Hepatocyte (in vitro differentiated cells): ENCODE measurements at regions not wholly inside any gene's neighbourhood (a gene's known extent, or its start where the extent isn't known, plus 50 kb on each side); places are given as distances from the start of the nearest gene placed in this dataset.

Experiments used
- DNase-seq: peaks from one replicate; pipeline ENCODE4 v3.0.0-alpha.2; 2016; ENCODE audit warnings: low spot score
- H2AFZ ChIP-seq: fragments of 200-600 bp; sonication (generic); 2 replicates; pipeline ENCODE4 v1.6.0; 2016; ENCODE audit warnings: antibody characterized with exemption, mild to moderate bottlenecking
- H3K27ac ChIP-seq: fragments of 200-600 bp; sonication (generic); 2 replicates; pipeline ENCODE4 v1.5.1; 2016; ENCODE audit warnings: mild to moderate bottlenecking
- H3K27me3 ChIP-seq: fragments of 200-600 bp; sonication (generic); 2 replicates; pipeline ENCODE4 v1.6.1; 2016
- H3K36me3 ChIP-seq: fragments of 200-600 bp; sonication (generic); replicated peaks from 2 replicates; pipeline ENCODE4 v1.5.1; 2016; ENCODE audit warnings: low read depth; ENCODE audit not compliant: insufficient read depth
- H3K4me1 ChIP-seq: fragments of 200-600 bp; sonication (generic); 2 replicates; pipeline ENCODE4 v1.5.1; 2016; ENCODE audit warnings: mild to moderate bottlenecking, moderate library complexity; ENCODE audit not compliant: insufficient read depth
- H3K4me2 ChIP-seq: fragments of 200-600 bp; sonication (generic); 2 replicates; pipeline ENCODE4 v1.6.0; 2016
- H3K4me3 ChIP-seq: fragments of 200-600 bp; sonication (generic); 2 replicates; pipeline ENCODE4 v1.5.1; 2016; ENCODE audit warnings: mild to moderate bottlenecking
- H3K79me2 ChIP-seq: fragments of 200-600 bp; sonication (generic); 2 replicates; pipeline ENCODE4 v1.6.0; 2017; ENCODE audit warnings: mild to moderate bottlenecking
- H3K9me2 ChIP-seq: fragments of 200-600 bp; sonication (generic); replicated peaks from 2 replicates; pipeline ENCODE4 v1.6.0; 2017; ENCODE audit warnings: mild to moderate bottlenecking; ENCODE audit not compliant: insufficient read depth
- H3K9me3 ChIP-seq: fragments of 200-600 bp; sonication (generic); 2 replicates; pipeline ENCODE4 v1.5.1; 2016; ENCODE audit warnings: low read depth, mild to moderate bottlenecking
- H4K20me1 ChIP-seq: fragments of 200-600 bp; sonication (generic); 2 replicates; pipeline ENCODE4 v1.6.0; 2016; ENCODE audit warnings: mild to moderate bottlenecking; ENCODE audit not compliant: insufficient read depth, poor library complexity, severe bottlenecking
- CTCF ChIP-seq: fragments of 200-600 bp; sonication (generic); IDR thresholded peaks from 2 replicates; pipeline ENCODE4 v1.5.1; 2016; ENCODE audit warnings: antibody characterized with exemption, mild to moderate bottlenecking; ENCODE audit not compliant: poor library complexity
- EZH2 ChIP-seq: fragments of 200-600 bp; sonication (generic); IDR thresholded peaks from 2 replicates; pipeline ENCODE4 v1.6.1; 2016; ENCODE audit warnings: antibody characterized with exemption, mild to moderate bottlenecking, borderline replicate concordance
- EZH2phosphoT487 ChIP-seq: fragments of 200-600 bp; sonication (generic); IDR thresholded peaks from one replicate; pipeline ENCODE4 v1.6.1; 2018; ENCODE audit warnings: antibody characterized with exemption, mild to moderate bottlenecking, low read depth, moderate library complexity; ENCODE audit not compliant: unreplicated experiment, severe bottlenecking
- WGBS: methylation state at CpG from one replicate; pipeline ENCODE4 v1.1.6; 2016; ENCODE audit warnings: low lambda C conversion rate; ENCODE audit errors: missing lambda C conversion rate; 5-methylcytosine and 5-hydroxymethylcytosine counted together

DNA sequence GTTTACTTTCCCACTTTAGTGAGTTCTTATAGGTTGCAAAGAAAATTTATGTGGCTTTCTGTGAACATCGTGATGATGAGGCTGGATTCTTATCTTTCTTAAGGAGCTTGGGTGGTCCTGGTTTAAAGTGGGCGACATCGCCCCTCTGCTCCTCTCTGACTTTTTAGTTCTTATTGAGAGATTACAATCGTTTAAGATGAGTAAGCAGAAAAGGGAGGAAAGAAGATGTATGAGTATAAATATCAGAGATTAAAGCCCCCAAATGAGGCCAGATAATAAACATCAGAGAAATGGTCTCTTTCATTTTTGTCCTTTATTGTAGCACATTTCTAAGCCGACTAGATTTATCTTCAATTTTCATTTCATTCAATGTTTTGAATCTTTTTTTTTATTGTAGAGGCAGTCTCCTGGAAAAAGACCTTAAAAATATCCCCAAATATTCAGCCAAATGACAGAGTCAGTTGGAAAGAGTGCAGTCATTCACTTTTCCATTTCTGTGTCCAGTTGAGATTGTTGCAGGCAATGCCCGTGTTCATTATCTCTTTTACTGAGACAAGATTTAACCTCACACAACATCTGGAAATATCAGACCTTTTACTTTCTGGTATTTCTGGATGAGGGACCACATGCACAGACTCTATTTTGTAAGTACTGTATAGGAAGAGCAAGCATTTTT, 62.0 kb upstream of the PDE7B start:
- Histone ChIP-seq H3K4me1 (no peaks in the 10 kb centered on the region), H4K20me1 (no peaks in the 10 kb centered on the region), H3K27ac (no peak overlapping the region), H3K9me2 (no peaks in the 10 kb centered on the region), H3K4me3 (no peak overlapping the region), H3K36me3 (no peaks in the 10 kb centered on the region), H3K27me3 (no peaks in the 10 kb centered on the region), H3K9me3 (no peaks in the 10 kb centered on the region), H3K79me2 (no peaks in the 10 kb centered on the region), H3K4me2 (peak overlapping the region; percentile 19), H2AFZ (no peak overlapping the region)
- no peak for DNase-seq
- TF ChIP-seq EZH2phosphoT487 = no peak
- TF ChIP-seq EZH2 = no peak
- no peak for TF ChIP-seq CTCF
- 47% methylated on average over 6 of the region's 6 CpGs for WGBS

DNA sequence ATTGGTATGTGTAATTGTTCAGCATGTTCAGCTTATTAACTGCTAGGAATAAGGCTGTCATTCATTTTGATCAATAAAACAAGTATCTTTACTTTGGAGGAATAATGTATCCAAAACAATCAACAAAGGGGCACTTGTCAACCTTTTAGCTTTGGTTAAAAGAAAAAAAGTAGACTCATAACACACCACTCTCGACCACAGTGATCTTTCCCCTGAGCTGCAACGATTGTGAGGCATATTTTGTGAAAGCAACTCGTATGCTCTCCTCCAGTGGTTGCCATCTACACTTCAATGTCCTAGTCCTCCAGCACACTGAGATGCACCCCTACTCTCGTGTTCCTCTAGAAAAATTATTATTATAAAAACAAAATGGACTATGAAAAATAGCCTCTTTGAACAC, 60.1 kb upstream of the PDE7B start:
- TF ChIP-seq CTCF = no peak
- TF ChIP-seq EZH2 = no peak
- no peaks in the 10 kb centered on the region for H3K79me2 ChIP-seq

GRCh38 chr6:135796643-135797305, 54.7 kb upstream of the PDE7B start:
- H3K27ac ChIP-seq = no peak overlapping the region
- H3K36me3 ChIP-seq = no peaks in the 10 kb centered on the region
- H3K9me2 ChIP-seq = no peaks in the 10 kb centered on the region
- no peaks in the 10 kb centered on the region for H3K9me3 ChIP-seq
- H4K20me1 ChIP-seq = no peaks in the 10 kb centered on the region
- TF ChIP-seq EZH2phosphoT487 (no peak), CTCF (no peak), EZH2 (no peak)
- H3K79me2 ChIP-seq = no peaks in the 10 kb centered on the region
- 63% methylated on average over 7 of the region's 7 CpGs for WGBS
- no peak for DNase-seq
- H2AFZ ChIP-seq = no peak overlapping the region
- no peaks in the 10 kb centered on the region for H3K4me1 ChIP-seq
- H3K4me2 ChIP-seq = no peak overlapping the region
- H3K4me3 ChIP-seq = no peak overlapping the region
- H3K27me3 ChIP-seq = no peaks in the 10 kb centered on the region

More for the DNA sequence above, 60.1 kb upstream of the PDE7B start:
- no peak overlapping the region for H3K4me2 ChIP-seq
- H3K36me3 ChIP-seq = no peaks in the 10 kb centered on the region
- no peaks in the 10 kb centered on the region for H3K4me1 ChIP-seq
- no peak for DNase-seq
- H4K20me1 ChIP-seq = no peaks in the 10 kb centered on the region
- no peaks in the 10 kb centered on the region for H3K27me3 ChIP-seq
- no peaks in the 10 kb centered on the region for H3K9me3 ChIP-seq
- no peak overlapping the region for H2AFZ ChIP-seq
- H3K4me3 ChIP-seq = no peak overlapping the region
- H3K27ac ChIP-seq = no peak overlapping the region
- 80% methylated on average over 4 of the region's 4 CpGs for WGBS
- no peaks in the 10 kb centered on the region for H3K9me2 ChIP-seq
